ENCODE measurements at regions not wholly inside any gene's neighbourhood (a gene's known extent, or its start where the extent isn't known, plus 50 kb on each side); places are given as distances from the start of the nearest gene placed in this dataset.

- TF ChIP-seq, protein P1, sequence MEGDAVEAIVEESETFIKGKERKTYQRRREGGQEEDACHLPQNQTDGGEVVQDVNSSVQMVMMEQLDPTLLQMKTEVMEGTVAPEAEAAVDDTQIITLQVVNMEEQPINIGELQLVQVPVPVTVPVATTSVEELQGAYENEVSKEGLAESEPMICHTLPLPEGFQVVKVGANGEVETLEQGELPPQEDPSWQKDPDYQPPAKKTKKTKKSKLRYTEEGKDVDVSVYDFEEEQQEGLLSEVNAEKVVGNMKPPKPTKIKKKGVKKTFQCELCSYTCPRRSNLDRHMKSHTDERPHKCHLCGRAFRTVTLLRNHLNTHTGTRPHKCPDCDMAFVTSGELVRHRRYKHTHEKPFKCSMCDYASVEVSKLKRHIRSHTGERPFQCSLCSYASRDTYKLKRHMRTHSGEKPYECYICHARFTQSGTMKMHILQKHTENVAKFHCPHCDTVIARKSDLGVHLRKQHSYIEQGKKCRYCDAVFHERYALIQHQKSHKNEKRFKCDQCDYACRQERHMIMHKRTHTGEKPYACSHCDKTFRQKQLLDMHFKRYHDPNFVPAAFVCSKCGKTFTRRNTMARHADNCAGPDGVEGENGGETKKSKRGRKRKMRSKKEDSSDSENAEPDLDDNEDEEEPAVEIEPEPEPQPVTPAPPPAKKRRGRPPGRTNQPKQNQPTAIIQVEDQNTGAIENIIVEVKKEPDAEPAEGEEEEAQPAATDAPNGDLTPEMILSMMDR (IDR thresholded peaks at IDR 0.05), result no peak
- TF ChIP-seq EP300 (IDR thresholded peaks at IDR 0.05), result no peak
Measured at GRCh38 chr1:222064388-222065211, 322.7 kb upstream of the DUSP10 start.

Data from sigmoid colon (tissue), 4 donors.